Fibroblast of mammary gland (primary cell): ENCODE measurements at regions not wholly inside any gene's neighbourhood (a gene's known extent, or its start where the extent isn't known, plus 50 kb on each side); places are given as distances from the start of the nearest gene placed in this dataset.
"Not testable (repeated sequence)": the region's sequence is repeated elsewhere in the genome, so short reads cannot be mapped to it uniquely, and the experiment has no call there.

Experiments
- DNase-seq: peaks from one replicate; pipeline ENCODE4 v3.0.0-alpha.2; 2010; ENCODE audit warnings: low read depth
- H3K4me3 ChIP-seq: 2 replicates; pipeline ENCODE4 v1.5.1; 2011; ENCODE audit warnings: low read depth, mild to moderate bottlenecking, low read length, moderate library complexity; ENCODE audit not compliant: control insufficient read depth
- CTCF ChIP-seq: conservative IDR thresholded peaks from 2 replicates; pipeline ENCODE4 v1.5.1; 2011; ENCODE audit warnings: low read depth, low read length, inconsistent platforms; ENCODE audit not compliant: control insufficient read depth, insufficient read depth

DNA sequence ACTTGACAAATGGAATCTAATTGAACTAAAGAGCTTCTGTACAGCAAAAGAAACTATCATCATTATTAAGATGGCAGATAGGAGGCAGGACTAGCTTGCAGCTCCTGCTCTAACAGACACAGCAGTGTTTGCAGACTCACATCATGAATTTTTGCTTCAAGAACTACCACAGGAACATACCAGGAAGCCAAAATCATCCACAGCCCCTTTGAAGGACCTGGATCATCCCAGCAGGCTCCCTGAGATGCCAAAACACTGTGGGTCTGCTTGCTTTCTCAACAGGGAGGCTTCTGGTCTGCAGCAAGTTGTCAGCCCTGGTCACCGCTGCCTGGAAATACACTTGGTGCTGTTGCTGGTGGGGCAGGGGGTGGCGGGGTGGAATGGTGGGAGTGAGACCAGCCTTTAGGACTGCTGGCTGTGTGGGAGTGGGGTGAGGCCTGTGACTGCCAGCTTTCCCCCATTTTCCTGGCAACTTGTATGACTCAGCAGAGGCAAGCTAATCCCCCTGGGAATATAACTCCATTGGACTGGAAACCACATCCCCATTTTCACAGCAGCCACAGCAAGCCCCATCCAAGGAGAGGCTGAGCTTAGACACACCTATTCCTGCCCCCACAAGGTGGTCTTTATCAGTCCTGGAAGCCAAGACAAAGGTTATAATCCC lies 533.8 kb upstream of the CYLC2 start:
- peak; percentile 9 for DNase-seq
- no peak overlapping the region for H3K4me3 ChIP-seq
- TF ChIP-seq CTCF, result no peak

DNA sequence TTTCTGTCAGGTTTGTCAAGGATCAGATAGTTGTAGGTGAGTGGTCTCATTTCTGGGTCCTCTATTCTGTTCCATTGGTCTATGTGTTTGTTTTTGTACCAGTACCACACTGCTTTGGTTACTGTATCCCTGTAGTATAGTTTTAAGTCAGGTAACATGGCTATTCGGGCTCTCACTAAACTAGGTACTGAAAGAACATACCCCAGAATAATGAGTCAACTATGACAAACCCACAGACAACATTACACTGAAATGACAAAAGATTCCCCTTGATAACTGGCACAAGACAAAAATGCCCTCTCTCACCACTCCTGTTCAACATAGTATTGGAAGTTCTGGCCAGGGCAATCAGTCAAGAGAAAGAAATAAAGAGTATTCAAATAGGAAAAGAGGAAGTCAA lies 535.3 kb upstream of the CYLC2 start:
- no peak for DNase-seq
- H3K4me3 ChIP-seq, result no peak overlapping the region
- no peak for TF ChIP-seq CTCF

DNA sequence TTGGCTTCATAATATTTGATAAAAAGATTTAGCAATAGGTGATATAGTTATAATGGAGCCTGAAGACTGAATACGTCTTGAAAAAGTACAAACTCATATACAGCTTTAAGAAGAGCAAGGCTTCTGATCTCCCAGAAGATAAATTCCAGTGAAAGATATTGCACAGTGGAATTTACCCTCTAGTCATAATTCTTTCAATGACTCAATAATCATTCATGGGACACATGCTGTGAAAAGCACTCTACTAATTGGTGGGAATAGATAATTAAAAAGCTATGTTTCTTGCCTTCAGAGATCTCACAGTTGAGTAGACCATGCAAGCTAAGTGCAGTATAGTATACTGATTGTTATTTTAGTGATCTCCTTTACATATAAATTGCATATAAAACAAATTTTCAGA lies 538.6 kb upstream of the CYLC2 start:
- TF ChIP-seq CTCF, result no peak
- no peak overlapping the region for H3K4me3 ChIP-seq
- peak; percentile 0 for DNase-seq

DNA sequence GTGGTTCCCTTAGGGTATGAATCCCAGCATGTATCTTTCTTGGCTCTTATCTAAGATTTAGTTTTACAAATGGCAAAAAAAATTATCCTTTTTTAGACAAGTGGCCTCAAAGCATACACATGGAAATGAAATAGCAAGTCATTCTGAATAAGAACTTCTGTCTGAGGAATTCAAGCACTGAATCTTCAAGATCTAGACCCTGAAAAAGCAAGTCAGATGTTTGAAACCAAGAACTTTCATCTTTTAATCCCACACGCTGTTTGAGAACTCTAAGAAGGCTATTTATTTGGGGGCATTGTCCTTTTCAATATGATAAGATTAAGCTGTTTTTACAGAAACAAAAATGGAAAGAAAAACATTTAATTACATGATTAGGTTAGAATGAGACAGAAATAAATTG lies 549.2 kb upstream of the CYLC2 start:
- no peak for TF ChIP-seq CTCF
- no peak for DNase-seq
- no peak overlapping the region for H3K4me3 ChIP-seq

DNA sequence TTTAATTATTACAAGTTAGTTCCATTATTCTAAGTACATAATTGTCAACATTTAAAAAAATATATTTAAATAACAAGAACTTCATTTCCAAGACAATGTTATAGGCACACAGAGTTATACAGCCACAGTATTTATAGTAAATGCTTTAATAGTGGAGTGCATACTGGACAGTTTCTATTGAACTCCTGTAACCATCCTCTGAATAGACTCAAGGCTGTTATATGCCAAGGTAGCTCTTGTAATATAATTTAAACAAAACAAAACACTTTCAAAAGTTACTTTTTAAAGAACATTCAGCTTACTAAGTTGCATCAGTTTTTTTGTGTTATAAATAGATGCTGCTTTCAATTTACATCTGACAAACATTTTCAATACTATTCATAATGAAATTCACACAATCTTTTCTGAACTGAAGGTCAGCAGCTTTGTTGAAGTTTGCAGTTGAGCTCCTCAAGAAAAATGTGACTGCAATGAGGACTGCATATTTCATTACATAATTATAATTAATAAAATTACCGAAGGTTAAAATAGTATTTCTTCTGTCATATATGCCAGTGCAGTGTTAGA lies 549.9 kb upstream of the CYLC2 start:
- no peak overlapping the region for H3K4me3 ChIP-seq
- TF ChIP-seq CTCF, result no peak
- DNase-seq, result no peak

DNA sequence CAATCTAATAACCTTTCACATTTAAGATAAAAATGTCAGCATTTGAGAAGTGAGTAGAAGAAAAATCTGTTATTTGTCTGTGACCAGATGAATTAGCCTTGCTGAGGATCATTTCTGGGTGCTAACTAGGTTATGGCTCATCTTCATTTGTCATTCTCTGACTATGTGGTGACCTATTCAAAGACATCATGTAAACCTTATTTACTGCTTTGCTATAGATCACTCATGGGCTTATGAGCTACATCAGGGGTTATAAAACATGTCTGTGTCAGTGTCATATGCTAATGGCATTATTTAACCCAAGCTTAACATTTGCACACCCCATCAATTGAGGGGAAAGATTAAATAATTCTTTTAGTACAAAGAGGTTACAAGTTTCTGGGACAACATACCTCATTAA lies 555.5 kb upstream of the CYLC2 start:
- no peak for TF ChIP-seq CTCF
- no peak overlapping the region for H3K4me3 ChIP-seq
- no peak for DNase-seq

GRCh38 chr9:102436599-102436998 lies 558.5 kb upstream of the CYLC2 start:
- not testable (repeated sequence) for H3K4me3 ChIP-seq, DNase-seq
